ENCODE measurements at regions not wholly inside any gene's neighbourhood (a gene's known extent, or its start where the extent isn't known, plus 50 kb on each side); places are given as distances from the start of the nearest gene placed in this dataset.
"Not testable (repeated sequence)": the region's sequence is repeated elsewhere in the genome, so short reads cannot be mapped to it uniquely, and the experiment has no call there.

DNA sequence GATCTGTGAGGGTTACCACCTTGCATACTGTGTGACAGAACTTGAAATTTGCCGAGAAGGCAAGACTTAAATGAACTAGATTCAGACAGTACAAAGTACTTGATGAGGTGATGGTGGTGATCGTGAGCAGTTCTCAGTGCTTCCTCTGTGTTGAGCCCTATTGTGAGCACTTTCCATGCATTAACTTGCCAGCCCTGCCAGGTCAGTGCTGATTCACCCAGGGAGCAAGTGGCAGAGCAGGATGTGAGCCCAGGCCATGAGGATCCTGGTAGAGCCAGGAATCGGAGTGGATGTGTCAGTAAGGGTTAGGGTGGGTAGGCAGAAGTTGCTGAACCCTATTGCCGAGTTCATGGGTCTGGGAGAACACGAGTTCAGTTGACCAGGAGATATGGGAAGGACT, 4545.7 kb upstream of the TPTE start:
- DNase-seq (ENCODE audit: low spot score): not testable (repeated sequence)

DNA sequence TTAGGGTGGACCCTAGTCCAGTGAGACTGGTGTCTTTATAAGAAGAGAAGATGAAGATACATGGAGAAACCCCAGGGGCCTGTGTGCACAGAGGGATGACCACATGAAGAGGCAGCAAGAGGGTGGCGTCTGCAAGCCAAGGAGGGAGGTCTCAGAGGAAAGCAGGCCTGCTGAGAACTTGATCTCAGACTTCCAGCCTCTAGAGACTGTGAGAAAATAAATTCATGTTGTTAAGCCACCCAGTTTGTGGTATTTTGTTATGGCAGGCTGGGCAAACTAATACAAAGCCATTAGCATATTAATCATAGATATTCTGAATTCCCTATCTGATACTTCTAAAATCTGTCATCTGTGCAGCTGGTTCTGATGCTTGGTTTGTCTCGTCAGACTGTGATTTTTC, 4523.8 kb upstream of the TPTE start:
- not testable (repeated sequence) for DNase-seq (ENCODE audit: low spot score)

DNA sequence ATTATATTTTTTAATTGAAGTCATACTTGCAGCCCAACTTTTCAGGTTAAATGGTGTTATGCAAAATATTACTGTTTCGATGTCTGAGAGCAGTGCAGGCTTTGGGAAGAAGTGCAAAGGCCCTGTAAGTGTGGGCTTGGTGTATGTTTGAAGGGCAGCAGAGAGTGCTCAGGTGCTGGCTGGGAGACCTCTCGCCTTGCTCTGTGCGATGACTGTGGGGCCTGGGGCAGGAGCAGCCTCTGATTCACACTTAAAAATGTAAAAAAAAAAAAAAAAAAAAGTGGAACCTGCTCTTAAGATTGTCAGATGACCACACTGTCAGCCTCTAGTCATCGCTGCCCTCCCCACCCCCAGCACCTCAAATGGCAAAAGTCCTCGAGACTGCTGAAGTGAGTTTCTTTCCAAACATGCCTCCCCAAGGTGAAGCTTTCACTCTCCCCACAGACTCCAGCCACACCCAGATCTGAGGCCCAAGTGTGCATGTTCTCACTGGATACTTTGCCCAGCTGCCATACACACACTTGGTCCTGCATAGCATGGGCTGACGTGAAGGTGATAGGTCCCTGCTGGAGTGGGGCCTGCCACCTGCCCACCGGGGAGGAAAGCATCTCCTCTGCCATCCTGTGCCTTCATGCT, 4505.8 kb upstream of the TPTE start:
- DNase-seq (ENCODE audit: low spot score): not testable (repeated sequence)

DNA sequence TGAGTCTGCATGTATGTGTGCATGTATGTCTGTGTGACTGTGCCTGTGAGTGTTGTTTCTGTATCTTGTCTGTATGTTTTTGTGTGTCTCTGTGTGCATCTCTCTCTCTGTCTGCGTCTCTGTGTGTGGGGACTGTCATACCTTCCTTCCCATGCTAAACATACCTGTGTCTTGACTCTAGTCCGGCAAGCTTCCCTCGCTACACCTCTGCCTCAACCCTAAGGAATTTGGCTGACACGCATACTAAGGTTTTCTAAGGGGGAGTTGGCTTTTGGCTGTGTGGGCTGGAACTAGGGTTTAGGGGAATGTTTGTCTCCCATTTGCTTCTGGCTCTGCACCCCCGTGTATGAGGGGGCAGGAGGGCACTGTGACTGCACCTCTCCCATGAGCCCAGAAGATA, 4500.9 kb upstream of the TPTE start:
- not testable (repeated sequence) for DNase-seq (ENCODE audit: low spot score)

DNA sequence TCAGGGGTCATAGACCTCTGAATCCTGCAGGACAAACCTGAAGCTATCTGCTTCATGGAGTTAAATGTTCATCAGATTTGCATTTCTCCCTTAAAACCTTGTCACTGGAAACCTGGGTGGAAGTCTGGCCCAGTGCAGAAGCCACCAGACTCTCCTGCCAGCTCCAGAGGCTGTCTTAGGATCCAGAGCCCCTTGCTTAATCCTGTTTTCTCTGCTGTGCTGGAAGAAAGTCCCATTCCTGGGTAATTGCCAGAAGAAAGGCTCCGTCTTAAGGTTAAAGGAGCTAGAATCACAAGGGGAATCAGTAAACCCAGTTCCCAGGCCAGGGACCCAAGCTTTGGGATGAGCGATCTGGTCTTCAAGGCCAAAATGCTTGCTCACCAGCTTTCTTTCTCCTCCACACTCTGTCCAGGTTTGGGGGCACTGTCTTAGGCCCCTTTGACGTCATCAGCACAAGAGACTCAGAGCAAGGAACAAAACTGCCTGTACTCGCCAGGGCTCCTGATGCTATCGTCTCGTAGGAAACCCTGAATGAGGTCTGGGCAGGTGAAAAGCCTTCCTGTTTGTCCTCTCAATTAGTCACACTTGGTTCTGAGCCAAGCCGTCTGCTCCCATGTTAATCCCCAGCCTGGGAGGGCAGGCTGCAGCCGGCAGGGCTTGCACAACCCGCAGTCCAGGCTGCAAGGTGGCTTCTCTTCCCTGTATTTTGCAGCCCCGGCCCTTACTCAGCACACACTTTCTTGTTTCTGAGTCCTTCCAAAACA, 4500.2 kb upstream of the TPTE start:
- DNase-seq (ENCODE audit: low spot score): not testable (repeated sequence)

DNA sequence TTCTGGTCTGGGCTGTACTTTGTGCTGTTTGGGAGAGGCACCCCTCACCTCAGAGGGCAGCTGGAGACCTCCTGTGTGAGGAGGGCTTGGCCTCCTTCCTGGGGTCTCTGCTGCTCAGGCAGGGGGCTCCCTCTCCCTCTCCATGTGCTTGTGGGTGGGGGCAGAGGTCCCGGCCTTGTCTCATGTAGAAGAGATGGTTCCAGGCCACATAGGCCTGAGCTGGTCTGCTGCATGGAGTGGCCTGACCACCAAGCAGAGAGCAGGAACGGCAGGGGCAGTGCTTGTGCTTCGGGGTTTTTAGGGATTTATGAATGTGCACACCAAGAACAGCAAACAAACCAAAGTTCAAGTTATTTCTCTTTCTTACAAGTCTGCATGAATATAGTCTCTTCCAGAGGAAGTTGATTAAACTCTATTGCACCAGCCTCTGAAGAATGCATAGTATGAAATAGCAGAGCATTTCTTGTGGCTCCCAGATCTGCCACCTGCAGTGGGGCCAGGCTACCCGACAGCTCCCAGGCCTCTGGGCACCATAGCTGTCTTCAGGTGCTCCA, 4499.6 kb upstream of the TPTE start:
- not testable (repeated sequence) for DNase-seq (ENCODE audit: low spot score)

DNA sequence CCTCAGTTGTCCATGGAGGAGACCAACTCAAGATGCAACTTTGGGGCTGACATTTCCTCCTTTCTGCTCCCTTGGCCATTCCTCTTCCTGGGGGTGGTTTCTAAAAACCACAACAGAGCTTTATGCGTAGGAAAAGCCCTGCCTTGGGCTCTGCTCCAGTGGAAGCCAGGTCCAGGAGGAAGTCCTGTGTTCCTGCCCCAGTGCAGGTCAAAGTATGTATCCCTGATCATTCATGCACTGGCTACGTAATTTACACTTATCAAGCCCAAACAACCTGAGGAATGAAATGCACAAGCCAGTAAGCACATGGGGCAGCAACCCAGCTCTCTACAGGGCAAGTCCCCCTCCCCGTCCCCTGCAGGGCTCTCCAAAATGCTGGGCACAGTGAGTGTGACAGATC, 4498.1 kb upstream of the TPTE start:
- not testable (repeated sequence) for DNase-seq (ENCODE audit: low spot score)

DNA sequence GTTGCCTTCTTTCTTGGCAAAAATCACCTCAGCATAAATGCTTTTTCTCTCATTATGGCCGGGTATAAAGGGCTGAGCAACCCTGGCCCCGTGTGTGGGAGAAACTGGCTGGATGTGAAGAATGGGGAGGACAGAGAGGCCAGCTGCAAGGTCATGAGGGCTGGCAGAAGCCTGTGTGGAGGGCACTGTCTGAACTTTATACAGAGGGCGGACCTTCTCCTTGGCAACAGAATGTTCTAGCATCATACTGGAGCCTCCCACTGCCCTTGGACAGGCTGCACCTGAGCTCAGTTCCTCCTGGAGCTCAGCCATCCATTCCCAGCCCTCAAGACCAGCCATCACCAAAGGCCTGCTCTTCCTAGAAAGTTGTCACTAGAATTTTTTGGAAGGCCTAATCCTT, 4496.2 kb upstream of the TPTE start:
- DNase-seq (ENCODE audit: low spot score): not testable (repeated sequence)

DNA sequence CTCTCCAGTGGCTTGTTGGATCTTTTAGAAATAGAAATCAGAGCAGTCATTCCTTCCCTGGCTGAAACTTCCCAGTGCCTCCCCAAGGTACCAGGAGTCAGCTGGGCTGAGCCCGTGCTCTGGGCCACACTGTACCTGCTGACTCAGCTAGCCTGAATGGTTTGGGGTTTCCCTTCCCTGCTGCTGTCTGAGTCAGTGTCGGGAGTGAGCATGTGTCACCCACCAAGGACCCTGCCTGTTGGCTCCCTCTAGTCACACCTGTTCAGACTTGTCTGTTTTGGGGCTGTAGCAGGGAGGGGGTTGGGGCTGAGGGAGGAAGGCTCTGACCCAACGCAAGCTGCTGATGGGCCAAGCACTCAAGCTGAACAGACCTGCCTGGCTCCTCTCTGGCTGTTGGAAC, 4493.9 kb upstream of the TPTE start:
- not testable (repeated sequence) for DNase-seq (ENCODE audit: low spot score)

DNA sequence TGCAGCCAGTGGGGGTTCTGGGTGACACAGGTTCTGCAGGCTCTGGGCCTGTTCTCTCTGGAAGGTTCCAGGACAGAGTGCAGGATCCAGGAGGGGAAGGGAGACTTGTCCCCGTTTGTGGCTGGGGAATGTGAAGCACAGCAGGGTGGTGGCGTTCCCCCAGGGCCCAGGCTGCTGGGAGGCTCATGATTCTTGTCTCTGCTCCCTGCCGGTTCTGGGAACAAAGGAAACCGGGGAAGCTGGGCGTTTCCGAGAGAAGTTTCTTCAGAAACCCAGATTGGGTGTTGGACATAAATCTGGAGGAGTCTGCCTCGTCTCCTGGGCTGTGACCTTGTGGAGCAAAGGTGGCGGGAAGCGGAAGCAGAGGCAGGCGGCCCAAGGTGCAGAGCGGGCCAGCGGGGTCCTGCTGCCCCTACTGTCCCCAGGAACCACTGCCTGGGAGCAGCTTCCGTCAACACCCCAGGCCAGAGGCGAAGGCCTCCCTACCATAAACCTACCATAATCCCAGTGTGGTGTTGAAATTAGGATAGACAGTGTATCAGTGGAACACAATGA, 4487.2 kb upstream of the TPTE start:
- not testable (repeated sequence) for DNase-seq (ENCODE audit: low spot score)

DNA sequence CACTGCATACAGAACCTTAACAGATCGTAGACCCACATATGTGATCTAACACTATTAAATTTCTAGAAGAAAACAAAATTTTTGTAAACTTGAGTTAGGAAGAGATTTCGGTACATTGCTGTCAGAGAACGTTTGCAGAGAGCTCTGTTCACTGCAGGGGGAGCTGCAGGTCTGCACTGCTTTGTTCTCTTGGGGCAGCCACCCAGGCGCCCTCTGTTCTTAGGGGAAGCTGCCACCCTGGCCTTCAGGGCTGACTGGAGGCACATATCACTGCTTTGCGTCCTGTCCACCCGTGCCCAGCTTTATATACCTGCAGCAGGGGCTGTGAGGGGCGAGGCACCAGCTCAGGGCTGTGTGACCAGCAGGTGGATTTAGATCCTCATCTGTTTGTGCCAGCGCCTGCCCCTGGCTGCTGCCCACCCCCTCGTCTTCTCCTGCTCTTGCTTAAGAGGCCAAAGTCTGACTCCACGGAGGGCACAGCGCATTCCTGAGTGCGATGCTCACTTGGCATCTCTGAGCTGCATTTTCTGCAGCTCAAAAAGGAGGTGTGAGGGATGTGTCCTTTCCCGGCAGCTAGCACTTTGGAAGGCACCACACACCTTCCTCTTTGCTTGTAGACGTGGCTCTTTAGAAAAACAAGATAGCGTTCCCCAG, 4486.4 kb upstream of the TPTE start:
- DNase-seq (ENCODE audit: low spot score): not testable (repeated sequence)

DNA sequence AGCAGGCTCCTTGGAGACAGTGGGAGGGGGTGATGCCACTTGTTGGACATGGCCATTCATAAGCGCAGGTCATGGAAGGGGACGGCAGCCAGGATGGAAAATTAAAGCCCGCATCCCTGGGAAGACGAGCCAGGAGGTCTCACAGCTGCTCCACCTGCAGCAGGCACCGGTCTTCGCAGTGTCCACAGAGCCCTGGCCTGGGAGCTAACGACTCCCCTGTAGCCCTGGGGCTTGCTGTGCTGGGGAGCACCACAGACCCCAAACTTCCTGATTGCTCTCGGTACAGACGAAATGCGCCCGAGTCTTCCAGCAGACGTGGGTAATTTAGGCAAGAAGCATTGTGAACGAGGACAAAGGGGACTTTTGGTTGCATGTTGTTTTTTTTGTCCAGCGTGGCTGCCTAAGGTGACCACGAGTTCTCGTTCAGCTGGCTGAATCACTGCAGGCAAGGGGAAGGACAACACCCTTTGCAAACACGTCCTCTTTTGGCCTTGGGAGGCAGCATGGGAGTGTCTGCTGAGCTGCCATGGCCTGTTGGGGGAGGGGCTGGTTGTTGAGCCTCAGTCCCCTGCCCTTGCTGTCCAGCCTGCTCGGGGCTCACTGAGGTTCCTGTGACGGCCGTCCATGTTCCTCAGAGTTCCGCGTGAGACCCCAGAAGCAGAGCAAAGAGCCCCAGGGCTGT, 4485.8 kb upstream of the TPTE start:
- DNase-seq (ENCODE audit: low spot score): not testable (repeated sequence)

DNA sequence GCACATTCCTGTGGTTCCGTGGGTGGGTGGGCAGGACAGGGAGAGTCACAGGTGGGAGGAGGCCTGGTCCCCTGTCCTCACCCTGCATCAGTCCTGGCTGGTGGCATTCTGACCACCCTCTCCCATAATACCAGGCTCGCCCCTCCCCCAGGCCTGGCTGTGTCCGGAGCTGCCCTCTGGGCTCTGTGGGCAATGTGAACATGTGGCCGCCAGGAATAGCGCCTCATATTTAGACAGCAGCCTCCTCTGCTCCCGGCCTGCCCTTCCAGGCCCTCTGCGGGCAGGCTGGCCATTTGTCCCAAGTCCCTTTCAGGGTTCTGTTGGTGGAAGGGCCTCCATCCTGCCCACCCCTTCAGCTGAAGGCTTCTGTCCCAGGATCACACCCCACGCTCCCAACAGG, 4482.2 kb upstream of the TPTE start:
- DNase-seq (ENCODE audit: low spot score): not testable (repeated sequence)

DNA sequence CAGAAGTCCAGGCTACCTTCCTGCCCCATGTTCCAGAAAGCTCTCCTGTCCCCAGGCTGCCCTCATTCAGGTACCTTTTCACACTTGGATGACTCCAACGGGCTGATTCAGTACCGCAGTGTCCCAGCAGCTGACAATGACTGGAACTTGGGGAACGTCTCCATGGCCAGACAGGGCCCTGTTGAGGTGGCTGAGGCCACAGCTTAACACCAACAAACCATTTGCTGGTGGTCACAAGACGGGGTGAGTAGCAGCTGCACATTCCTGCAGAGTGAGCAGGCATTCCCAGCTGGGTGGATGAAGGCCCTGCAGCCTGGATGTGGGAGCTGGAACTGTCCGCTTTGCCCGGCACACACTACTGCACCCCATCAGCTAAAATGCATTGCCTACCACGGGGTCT, 4481.3 kb upstream of the TPTE start:
- not testable (repeated sequence) for DNase-seq (ENCODE audit: low spot score)

DNA sequence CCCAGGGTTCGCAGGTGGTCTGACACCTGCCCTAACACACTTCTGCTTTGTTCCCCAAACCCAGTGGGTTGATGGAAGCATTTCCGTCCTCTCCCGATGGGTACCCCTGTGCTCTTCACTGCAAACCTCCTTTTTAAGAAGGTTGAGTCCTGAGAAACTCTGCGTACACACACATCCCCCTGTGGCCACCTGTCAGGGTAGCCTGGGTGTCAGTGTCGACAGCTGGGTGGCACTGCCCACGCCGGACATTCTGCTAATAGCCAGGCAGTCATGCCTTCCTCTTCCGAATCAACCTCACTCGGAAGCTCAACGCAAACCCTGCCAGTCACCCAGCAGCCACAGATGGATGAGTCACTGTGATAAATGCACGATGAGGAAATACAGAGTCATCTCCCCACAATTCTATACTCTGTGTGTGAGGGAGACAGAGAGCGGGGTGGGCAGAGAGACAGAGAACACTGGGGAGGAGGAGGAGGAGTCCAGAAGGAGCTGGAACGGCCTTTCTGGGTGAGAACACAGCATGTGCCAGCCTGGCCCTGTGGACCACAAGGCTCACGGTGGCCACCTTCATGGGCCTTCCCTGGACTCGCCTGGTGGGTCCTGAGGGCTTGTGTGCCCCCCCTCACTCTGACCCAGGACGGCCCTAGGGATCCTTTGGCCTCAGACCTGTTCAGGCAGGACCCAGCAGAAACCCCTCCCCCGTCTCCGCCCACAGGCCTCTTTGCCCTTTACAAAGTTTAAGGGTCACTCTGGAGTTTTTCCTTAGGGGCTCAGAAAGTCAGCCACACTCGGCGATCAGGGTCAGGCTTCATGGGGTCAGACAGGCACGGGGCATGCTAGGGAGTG, 4477.7 kb upstream of the TPTE start:
- not testable (repeated sequence) for DNase-seq (ENCODE audit: low spot score)

DNA sequence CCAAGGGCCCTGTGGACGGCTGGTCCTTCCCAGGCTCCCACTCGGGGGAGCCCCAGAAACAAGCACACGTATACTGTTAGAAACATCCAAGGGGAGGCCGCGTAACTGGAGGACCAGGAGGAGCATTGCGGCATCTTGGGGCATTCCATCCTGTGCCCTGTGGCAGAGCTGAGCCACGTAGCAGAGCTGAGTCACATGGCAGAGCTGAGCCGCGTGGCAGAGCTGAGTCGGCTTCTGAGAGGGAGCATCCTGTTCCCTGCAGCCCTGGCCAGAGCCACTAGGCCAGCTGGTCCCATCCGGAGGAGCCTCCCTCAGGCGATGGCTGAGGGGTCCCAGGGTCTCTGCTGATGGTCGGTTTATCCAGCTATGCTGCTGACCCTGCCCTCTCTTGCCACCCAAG, 4476.7 kb upstream of the TPTE start:
- DNase-seq (ENCODE audit: low spot score): not testable (repeated sequence)

DNA sequence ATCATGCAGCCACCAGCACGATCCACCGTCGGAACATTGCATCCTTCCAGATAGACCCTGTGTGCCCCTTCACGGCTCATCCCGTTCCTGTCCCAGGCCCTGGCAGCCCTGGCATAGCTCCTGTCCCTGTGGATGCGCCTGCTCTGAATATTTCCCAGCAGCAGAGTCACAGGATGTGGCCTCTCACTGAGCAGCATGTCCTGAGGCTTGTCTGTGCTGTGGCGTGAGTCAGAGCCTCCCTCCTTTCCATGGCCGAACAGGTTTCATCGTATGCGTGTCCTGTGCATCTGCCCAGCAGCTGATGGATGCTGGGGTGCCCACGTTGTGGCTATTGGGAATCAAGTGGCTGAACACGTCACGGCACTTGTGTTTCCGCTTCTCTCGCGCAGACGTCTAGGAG, 4471.5 kb upstream of the TPTE start:
- DNase-seq (ENCODE audit: low spot score): not testable (repeated sequence)

DNA sequence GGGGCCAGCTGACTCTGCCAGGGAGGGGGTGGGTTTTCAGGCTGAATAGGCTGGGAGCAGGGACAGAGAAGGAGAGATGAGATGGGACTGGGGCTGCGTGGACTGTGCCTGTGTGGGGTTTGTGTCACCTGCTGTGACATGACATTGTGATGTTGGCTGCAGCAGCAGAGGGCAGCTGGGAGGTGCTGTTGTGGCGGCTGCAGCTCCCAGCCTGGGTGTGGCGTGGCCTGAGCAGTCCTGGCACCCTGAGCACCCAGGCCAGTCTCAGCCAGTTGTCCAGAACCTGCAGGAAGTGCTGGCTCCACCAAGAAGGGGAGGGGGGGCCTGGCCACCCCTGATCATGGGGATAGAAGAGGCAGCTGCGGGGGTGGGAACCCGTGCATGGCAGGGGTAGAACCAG, 4469.3 kb upstream of the TPTE start:
- DNase-seq (ENCODE audit: low spot score): not testable (repeated sequence)

DNA sequence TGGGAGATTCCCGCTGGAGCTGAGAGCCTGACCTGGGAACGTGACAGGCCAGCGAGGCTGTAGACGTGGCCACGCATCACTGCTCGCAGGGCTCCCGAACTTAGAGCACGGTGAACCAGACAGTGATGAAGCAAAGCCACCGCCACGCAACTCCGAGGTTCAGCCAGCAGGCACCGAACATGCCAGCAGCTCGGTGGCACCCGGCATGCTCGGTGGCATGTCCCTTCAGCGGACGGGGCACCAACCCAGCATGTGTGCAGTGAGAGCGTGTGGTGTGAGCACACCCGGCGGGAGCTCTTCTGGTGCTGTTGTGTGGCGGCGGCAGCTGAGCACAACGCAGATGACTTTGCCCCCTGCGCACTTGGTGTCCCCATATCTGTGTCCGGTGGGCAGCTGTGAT, 4468.2 kb upstream of the TPTE start:
- not testable (repeated sequence) for DNase-seq (ENCODE audit: low spot score)

DNA sequence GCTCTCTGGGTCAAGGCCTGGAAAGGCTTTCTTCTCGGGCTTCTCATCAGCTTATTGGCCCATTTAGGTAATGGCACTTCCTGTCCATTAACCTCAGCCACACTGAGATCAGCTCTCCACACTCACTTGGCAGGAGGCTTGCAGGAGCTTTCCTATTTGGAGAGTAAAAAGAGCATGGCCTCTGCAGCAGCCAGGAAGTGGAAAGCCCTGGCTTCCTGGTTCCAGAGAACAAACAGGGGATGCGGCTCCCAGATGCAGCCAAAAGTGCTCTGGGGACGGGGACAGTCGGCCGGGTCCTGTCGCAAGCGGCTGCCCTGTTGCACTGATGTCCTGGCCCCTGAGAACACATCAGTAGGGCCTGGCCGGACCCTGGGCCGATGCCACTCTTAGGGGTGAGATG, 4462.4 kb upstream of the TPTE start:
- not testable (repeated sequence) for DNase-seq (ENCODE audit: low spot score)

Measured in left forelimb (tissue), 1 donor.